ENCODE measurements at regions not wholly inside any gene's neighbourhood (a gene's known extent, or its start where the extent isn't known, plus 50 kb on each side); places are given as distances from the start of the nearest gene placed in this dataset.

GRCh38 chr4:147096667-147097604, 151.3 kb upstream of the TTC29 start:
- no peak overlapping the region for H3K9ac ChIP-seq (ENCODE audit: low read depth in 2 of 2, low read length in 2 of 2)
- H3K36me3 ChIP-seq: no peaks in the 10 kb centered on the region
- no peak overlapping the region for H3K4me3 ChIP-seq
- H3K4me1 ChIP-seq: no peaks in the 10 kb centered on the region
- TF ChIP-seq, protein P1, sequence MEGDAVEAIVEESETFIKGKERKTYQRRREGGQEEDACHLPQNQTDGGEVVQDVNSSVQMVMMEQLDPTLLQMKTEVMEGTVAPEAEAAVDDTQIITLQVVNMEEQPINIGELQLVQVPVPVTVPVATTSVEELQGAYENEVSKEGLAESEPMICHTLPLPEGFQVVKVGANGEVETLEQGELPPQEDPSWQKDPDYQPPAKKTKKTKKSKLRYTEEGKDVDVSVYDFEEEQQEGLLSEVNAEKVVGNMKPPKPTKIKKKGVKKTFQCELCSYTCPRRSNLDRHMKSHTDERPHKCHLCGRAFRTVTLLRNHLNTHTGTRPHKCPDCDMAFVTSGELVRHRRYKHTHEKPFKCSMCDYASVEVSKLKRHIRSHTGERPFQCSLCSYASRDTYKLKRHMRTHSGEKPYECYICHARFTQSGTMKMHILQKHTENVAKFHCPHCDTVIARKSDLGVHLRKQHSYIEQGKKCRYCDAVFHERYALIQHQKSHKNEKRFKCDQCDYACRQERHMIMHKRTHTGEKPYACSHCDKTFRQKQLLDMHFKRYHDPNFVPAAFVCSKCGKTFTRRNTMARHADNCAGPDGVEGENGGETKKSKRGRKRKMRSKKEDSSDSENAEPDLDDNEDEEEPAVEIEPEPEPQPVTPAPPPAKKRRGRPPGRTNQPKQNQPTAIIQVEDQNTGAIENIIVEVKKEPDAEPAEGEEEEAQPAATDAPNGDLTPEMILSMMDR (IDR thresholded peaks at IDR 0.05): peak; percentile 64
- no peak overlapping the region for H3K27ac ChIP-seq
- intact Hi-C loops (cut with DNase I): loop anchor here (2.0 to 10.0 kb wide), 2 partner anchors 78 to 752 kb away; no protein-coding TSS in a partner anchor
- no peaks in the 10 kb centered on the region for H3K9me3 ChIP-seq
- no peaks in the 10 kb centered on the region for H3K27me3 ChIP-seq
- DNase-seq: no peak

- intact Hi-C loops (cut with DNase I): no loop called here
These were observed 156.0 kb upstream of the TTC29 start for GRCh38 chr4:147101678-147102077.

DNA sequence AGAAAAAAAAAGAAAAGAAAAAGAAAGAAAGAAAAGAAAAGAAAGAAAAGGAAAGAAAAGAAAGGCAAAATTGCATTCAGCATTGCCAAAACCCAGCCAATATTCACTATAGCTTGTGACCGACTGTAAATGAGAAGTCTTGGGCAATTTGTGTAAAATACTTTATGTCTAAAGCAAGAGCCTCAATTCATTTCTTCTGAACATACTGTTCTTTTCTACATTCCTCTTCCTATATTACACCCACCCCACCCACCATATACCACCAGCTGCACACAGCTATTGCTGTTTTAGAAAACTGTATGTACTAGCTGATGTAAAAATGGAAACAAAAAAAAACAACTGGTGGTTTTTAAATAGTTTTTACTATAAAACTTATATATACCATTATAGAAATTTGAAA, 156.9 kb upstream of the TTC29 start:
- intact Hi-C loops (cut with DNase I): no loop called here
- Histone ChIP-seq H3K36me3 (no peaks in the 10 kb centered on the region), H3K27ac (no peak overlapping the region), H3K9me3 (no peaks in the 10 kb centered on the region), H3K4me1 (no peaks in the 10 kb centered on the region), H3K27me3 (no peaks in the 10 kb centered on the region), H3K9ac (ENCODE audit: low read depth in 2 of 2, low read length in 2 of 2) (no peak overlapping the region), H3K4me3 (no peak overlapping the region)
- no peak for DNase-seq
- TF ChIP-seq, protein P1 (IDR thresholded peaks at IDR 0.05): no peak

More at GRCh38 chr4:147101678-147102077, 156.0 kb upstream of the TTC29 start:
- TF ChIP-seq, protein P1 (IDR thresholded peaks at IDR 0.05): no peak
- no peak overlapping the region for H3K27ac ChIP-seq
- no peaks in the 10 kb centered on the region for H3K9me3 ChIP-seq
- H3K4me1 ChIP-seq: no peaks in the 10 kb centered on the region
- no peak overlapping the region for H3K4me3 ChIP-seq
- no peaks in the 10 kb centered on the region for H3K36me3 ChIP-seq
- H3K27me3 ChIP-seq: no peaks in the 10 kb centered on the region
- DNase-seq: no peak
- no peak overlapping the region for H3K9ac ChIP-seq (ENCODE audit: low read depth in 2 of 2, low read length in 2 of 2)

DNA sequence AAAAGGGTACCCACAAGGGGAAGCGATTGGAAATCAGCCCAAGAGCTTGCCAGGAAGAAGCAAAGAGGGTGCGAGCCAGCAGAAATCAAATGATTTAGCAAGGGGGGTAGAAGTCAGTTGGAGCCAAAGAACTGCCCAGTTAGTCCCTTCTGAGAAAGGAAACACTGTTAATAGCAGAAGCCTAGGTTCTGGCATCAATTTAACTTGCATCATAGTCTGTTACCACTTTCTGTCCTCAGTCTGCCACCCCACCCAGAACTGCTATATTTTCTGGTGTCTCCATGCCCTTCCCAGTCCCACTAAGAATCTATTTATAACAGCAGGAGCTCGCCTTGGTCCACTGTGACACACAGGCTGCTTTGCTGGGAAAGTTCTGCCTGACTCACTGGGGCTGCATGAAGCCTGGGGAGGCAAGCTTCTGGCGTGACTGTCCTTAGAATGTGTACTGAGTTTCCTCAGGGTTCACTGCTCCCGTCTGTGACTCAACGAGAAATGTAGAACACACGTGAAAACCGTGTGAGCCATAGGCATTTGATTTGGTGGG, 157.8 kb upstream of the TTC29 start:
- TF ChIP-seq, protein P1 (IDR thresholded peaks at IDR 0.05): no peak
- no peak overlapping the region for H3K4me3 ChIP-seq
- H3K27ac ChIP-seq: no peak overlapping the region
- H3K9me3 ChIP-seq: no peaks in the 10 kb centered on the region
- DNase-seq: no peak
- no peak overlapping the region for H3K9ac ChIP-seq (ENCODE audit: low read depth in 2 of 2, low read length in 2 of 2)
- H3K36me3 ChIP-seq: no peaks in the 10 kb centered on the region
- no peaks in the 10 kb centered on the region for H3K4me1 ChIP-seq
- no peaks in the 10 kb centered on the region for H3K27me3 ChIP-seq
- intact Hi-C loops (cut with DNase I): no loop called here

- TF ChIP-seq, protein P1 (IDR thresholded peaks at IDR 0.05): no peak
- DNase-seq: no peak
- Histone ChIP-seq H3K4me3 (no peak overlapping the region), H3K27me3 (no peaks in the 10 kb centered on the region), H3K27ac (no peak overlapping the region), H3K4me1 (no peaks in the 10 kb centered on the region), H3K36me3 (no peaks in the 10 kb centered on the region), H3K9me3 (no peaks in the 10 kb centered on the region), H3K9ac (ENCODE audit: low read depth in 2 of 2, low read length in 2 of 2) (no peak overlapping the region)
- intact Hi-C loops (cut with DNase I): no loop called here
These were observed 159.1 kb upstream of the TTC29 start for GRCh38 chr4:147104768-147105167.

Data from colonic mucosa (tissue), 4 donors.